Activated CD8-positive, alpha-beta memory T cell treated with anti-CD3 and anti-CD28 coated beads, Interleukin-2, amount 50 U/mL, for 1 hour (primary cell): ENCODE measurements at regions not wholly inside any gene's neighbourhood (a gene's known extent, or its start where the extent isn't known, plus 50 kb on each side); places are given as distances from the start of the nearest gene placed in this dataset.
"Not testable (repeated sequence)": the region's sequence is repeated elsewhere in the genome, so short reads cannot be mapped to it uniquely, and the experiment has no call there.

Experiments used
- DNase-seq: peaks from one replicate; pipeline ENCODE4 v3.0.0-alpha.2; 2020; ENCODE audit errors: extremely low read depth

- no peak for DNase-seq
Observed at GRCh38 chr11:134666273-134667174, 254.5 kb upstream of the B3GAT1 start.

- DNase-seq = no peak
Observed at GRCh38 chr11:134665571-134666270, 253.7 kb upstream of the B3GAT1 start.

GRCh38 chr11:134665188-134665535 lies 253.1 kb upstream of the B3GAT1 start:
- no peak for DNase-seq

DNA sequence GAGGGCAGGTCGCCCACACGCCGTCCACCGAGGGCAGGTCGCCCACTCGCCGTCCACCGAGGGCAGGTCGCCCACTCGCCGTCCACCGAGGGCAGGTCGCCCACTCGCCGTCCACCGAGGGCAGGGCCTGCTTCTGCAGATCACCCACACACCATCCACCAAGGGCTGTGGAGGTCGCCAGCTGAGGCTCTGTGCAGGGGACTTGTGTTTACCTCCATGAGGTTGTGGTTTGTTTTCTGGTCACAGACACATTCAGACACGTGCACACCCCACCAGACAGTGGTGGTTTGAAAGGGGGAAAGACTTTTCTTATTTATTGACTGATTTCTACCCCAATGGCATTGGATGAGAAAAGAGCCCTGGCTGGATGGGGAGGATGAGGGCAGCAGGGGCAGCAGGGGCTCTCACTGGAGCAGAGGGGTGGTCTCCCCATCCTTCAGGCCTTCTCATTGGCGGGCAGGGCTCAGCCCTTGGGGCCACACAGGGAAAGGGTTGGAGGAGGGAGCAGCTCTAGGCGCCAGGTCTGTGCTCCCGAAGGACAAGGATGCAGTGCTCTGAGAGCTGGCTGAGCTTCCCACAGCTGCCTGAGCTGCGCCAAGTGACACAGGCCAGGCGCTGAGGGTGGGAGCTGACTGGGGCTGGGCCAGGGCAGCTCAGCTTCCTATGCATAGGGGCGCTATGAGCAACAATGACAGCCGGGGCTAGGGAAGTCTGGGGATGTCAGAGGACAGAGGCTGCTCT lies 252.6 kb upstream of the B3GAT1 start:
- no peak for DNase-seq

DNA sequence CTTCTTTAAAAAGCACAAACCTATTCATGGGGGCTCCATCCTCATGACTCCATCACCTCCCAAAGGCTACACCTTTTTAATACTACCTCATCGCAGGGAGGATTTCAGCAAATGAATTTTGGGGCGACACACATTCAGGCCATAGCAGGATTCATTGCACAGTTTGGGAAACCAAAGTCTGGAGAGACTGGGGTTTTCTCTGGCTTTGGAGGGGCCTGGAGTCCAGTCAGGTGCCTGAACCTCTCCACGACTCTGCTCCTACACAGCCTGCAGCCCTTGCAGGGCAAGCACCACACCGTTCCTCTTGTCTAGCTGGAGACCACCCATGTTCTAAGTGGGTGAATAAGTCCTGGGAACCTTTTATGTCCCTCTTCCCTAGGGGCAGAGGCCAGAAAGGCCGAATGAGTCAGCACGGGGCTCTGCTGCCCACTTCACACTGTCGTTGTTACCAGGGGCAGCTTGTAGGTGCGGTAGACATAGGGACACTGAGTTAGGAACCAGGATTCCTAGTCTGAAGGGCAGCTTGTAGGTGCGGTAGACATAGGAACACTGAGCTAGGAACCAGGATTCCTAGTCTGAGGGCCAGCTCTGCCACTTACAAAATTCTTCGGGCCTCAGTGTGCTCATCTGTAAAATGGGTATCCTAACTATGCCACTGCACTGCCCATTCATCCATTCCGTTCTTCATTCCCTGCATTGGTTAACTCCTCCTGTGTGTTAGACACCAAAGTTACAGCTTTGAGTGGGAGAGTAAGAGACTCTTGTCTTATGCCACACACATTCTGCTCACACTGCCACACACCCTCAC lies 251.7 kb upstream of the B3GAT1 start:
- DNase-seq = no peak

DNA sequence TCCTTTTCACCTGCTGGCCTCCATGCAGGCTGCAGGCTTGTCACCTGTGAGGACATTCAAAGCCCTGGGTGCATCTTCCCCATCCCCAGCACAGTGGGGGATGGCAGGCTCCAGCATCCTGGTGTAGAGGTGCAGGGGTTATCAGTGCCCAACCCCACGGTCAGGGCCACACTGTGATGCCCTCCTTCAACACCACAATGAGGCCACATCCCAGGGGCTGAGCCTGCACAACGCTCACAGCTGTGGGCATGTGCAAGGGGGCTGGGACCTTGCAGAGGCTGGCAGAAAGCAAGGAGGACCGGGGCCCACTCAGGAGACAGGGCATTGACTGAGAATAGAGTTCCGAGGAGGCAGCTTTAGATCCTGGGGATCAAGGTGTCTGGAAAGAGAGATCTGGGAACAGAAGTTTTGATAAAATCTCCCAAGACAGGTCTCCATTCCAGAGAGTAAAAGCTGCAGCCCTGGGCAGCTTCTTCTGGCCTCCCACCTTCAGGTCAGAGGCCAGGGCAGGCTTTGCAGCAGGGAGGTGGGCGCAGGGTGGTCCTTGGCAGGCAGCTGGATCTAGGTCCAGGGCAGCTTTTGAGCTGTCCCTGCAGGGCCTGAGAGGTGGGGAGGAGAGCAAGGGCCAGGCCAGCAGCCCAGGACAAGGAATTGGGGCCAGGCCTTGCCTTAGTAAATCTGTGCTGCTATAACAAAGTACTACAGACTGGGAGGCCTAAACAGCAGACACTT lies 250.8 kb upstream of the B3GAT1 start:
- DNase-seq = no peak

- DNase-seq = no peak
Observed at GRCh38 chr11:134661660-134662059, 249.6 kb upstream of the B3GAT1 start.

DNA sequence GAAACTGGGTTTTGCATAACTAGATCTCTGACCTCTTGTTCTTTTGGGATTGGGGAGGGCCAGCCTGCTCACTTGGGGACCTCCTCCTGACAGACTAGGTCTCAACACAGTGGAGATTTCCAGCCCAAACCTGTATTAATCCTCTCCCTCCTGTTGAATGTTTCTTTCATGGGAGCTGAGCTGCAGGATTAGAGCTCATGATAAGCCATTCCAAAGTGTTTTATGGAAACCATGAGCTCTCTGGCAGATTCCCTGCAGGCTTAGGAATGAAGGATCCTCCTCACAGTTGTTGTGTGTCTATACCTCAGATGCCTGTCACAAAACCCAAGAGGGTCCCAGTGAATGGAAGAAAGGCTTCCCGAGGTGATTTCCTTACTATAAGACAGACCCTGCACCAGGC lies 248.4 kb upstream of the B3GAT1 start:
- DNase-seq = no peak

GRCh38 chr11:134659882-134660281 lies 247.8 kb upstream of the B3GAT1 start:
- no peak for DNase-seq

DNA sequence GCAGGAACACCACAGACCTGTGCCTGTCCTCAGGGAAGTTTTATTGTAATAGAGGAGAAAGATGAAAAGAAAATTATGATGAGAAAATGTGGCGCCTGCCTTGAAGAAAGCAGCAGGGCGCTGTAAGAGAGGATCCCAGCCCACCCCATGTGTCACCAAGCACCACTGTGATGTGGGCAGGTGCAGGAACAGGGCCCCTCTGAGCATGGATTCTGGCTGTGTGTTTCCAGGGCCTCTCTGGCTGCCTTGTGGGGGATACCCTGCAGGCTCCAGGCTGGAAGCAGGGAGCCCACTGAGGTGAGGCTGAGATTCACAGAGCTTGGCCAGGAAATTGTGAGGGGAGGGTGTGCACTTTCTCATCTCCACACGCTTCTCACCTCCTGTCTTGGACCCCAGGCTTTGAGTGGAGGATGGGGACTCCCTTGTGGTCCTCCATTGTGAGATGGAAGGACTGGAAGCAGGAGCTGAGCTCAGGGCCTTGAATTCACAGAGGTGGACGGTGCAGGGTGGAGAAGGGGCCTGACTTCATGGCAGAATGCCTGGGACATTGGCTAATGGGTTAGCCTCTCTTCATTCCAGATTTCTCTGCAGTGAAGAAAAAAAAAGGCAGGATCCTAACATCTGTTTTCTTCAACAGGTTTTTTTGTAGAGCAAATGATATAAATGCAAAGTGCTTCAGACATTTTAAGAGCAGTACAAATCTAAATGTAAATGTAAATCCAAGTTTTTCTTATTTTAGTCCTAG lies 246.6 kb upstream of the B3GAT1 start:
- no peak for DNase-seq

DNA sequence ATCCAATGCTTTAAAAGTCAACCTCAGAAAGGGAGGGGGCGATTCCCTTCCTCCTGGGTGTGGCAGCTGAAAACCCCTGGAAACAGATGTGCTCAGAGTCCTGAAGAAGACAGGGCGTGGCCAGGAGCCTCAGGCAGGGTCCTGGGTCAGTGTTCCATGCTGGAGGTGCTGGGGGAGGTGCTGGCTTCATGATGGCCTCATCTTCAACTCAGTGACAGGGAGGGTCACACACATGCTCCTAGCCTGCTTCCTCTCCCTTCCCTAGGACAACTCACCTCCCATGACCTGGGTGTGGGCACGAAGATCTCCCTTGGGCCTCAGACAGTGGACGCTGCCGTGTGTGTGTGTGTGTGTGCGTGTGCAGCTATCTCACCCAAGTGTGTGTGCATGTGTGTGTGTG lies 245.6 kb upstream of the B3GAT1 start:
- no peak for DNase-seq

- DNase-seq = no peak
Observed at GRCh38 chr11:134656861-134657540, 245.0 kb upstream of the B3GAT1 start.

DNA sequence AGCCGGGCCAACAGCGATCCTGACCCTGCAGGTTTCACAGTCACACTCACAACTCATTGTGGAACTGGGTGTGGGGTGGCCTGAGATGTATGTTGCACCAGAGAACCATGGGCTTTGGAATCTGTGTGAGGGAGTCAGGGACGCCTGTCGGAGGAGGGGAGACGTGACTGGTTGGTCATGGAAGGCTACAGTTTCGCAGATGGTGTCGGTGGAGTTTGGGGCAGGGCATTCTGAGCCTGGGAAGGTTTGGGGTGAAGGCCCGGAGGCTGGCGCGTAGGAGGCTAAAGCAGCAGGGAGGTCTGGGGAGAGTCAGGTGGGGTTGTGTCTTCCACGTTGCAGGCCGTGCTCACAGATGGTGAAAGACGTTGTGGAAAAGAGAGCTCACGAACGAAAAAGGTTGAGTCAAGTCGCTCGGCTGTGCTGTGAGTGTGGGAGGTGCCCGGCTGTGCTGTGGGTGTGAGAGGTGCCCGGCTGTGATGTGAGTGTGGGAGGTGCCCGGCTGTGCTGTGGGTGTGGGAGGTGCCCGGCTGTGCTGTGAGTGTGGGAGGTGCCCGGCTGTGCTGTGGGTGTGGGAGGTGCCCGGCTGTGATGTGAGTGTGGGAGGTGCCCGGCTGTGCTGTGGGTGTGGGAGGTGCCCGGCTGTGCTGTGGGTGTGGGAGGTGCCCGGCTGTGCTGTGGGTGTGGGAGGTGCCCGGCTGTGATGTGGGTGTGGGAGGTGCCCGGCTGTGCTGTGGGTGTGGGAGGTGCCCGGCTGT lies 244.2 kb upstream of the B3GAT1 start:
- DNase-seq = not testable (repeated sequence)

GRCh38 chr11:134655189-134655989 lies 243.3 kb upstream of the B3GAT1 start:
- no peak for DNase-seq

- no peak for DNase-seq
Observed at GRCh38 chr11:134654161-134654915, 242.3 kb upstream of the B3GAT1 start.

- DNase-seq = no peak
Observed at GRCh38 chr11:134652586-134653255, 240.7 kb upstream of the B3GAT1 start.
